G401.6 (cell line): ENCODE measurements at regions not wholly inside any gene's neighbourhood (a gene's known extent, or its start where the extent isn't known, plus 50 kb on each side); places are given as distances from the start of the nearest gene placed in this dataset.

Experiments used
- FAIRE-seq: peaks from 2 replicates; lab custom pipeline; 2012; peaks lifted over from hg19 to GRCh38; lab: Jason Lieb, UNC

- FAIRE-seq, result no peak
Measured at GRCh38 chr13:78426183-78426582, 177.2 kb downstream of the POU4F1 start.

GRCh38 chr13:78420814-78421213 lies 182.5 kb downstream of the POU4F1 start:
- FAIRE-seq, result no peak

- FAIRE-seq, result no peak
Measured at GRCh38 chr13:78413887-78414553, 189.3 kb downstream of the POU4F1 start.

GRCh38 chr13:78410847-78411246 lies 192.5 kb downstream of the POU4F1 start:
- no peak for FAIRE-seq

GRCh38 chr13:78410164-78410563 lies 193.2 kb downstream of the POU4F1 start:
- FAIRE-seq, result no peak

GRCh38 chr13:78409172-78409571 lies 194.2 kb downstream of the POU4F1 start:
- no peak for FAIRE-seq

- FAIRE-seq, result no peak
Measured at GRCh38 chr13:78404846-78405360, 198.4 kb downstream of the POU4F1 start.

GRCh38 chr13:78402708-78403400 lies 200.5 kb downstream of the POU4F1 start:
- no peak for FAIRE-seq

- no peak for FAIRE-seq
Measured at GRCh38 chr13:78401873-78402707, 201.3 kb downstream of the POU4F1 start.

- no peak for FAIRE-seq
Measured at GRCh38 chr13:78398743-78399410, 204.5 kb downstream of the POU4F1 start.

- FAIRE-seq, result no peak
Measured at GRCh38 chr13:78393286-78394142, 209.8 kb downstream of the POU4F1 start.

GRCh38 chr13:78383899-78384298 lies 219.5 kb downstream of the POU4F1 start:
- FAIRE-seq, result no peak

GRCh38 chr13:78383071-78383484 lies 220.3 kb downstream of the POU4F1 start:
- FAIRE-seq, result no peak

- FAIRE-seq, result no peak
Measured at GRCh38 chr13:78382491-78382890, 220.9 kb downstream of the POU4F1 start.

- no peak for FAIRE-seq
Measured at GRCh38 chr13:78376822-78377221, 226.5 kb downstream of the POU4F1 start.

- FAIRE-seq, result no peak
Measured at GRCh38 chr13:78376033-78376432, 227.3 kb downstream of the POU4F1 start.

GRCh38 chr13:78372581-78372980 lies 230.8 kb downstream of the POU4F1 start:
- no peak for FAIRE-seq

GRCh38 chr13:78370231-78370630 lies 233.1 kb downstream of the POU4F1 start:
- no peak for FAIRE-seq

GRCh38 chr13:78364711-78365110 lies 238.6 kb downstream of the POU4F1 start:
- no peak for FAIRE-seq

GRCh38 chr13:78341032-78341431 lies 262.3 kb downstream of the POU4F1 start:
- no peak for FAIRE-seq

GRCh38 chr13:78339927-78340326 lies 263.4 kb downstream of the POU4F1 start:
- FAIRE-seq, result no peak
